ENCODE measurements at regions not wholly inside any gene's neighbourhood (a gene's known extent, or its start where the extent isn't known, plus 50 kb on each side); places are given as distances from the start of the nearest gene placed in this dataset.

DNA sequence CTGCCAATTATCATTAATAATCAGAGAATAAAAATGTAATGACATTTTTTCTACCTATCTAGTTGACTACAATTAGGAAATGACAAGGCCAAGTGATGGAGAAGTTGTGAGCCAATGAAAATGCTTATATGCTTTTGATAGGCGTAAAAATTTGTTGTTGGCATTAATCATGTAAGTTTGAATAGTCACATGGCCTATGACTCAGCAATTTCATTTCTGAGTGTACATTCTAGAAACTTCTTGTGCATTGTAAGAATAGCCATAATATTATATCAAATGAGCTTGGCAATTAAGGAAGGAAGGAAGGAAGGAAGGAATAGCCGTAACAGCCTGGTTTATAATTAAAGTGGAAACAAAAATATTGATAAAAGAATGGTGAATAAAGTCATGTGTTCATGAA, 179.9 kb downstream of the PTH2R start:
- H2BK15ac ChIP-seq (ENCODE audit: low read length) = no peak overlapping the region
- no peak for TF ChIP-seq SAP30 (IDR thresholded peaks at IDR 0.05; ENCODE audit: insufficient read depth, insufficient replicate concordance, low read length)
- TF ChIP-seq SIRT6 (IDR thresholded peaks at IDR 0.05; ENCODE audit: low read length) = no peak
- no peak for TF ChIP-seq CBX5 (IDR thresholded peaks at IDR 0.05; ENCODE audit: low read depth, low read length)
- TF ChIP-seq HDAC6 (IDR thresholded peaks at IDR 0.05; ENCODE audit: low read depth, low read length) = no peak
- no peak for TF ChIP-seq CTBP2 (IDR thresholded peaks at IDR 0.05; ENCODE audit: borderline replicate concordance, insufficient read depth, insufficient read length, low read length)
- TF ChIP-seq, protein P1, sequence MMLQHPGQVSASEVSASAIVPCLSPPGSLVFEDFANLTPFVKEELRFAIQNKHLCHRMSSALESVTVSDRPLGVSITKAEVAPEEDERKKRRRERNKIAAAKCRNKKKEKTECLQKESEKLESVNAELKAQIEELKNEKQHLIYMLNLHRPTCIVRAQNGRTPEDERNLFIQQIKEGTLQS (IDR thresholded peaks at IDR 0.05; ENCODE audit: insufficient read depth, low read depth, low read length) = no peak
- TF ChIP-seq BACH1 (IDR thresholded peaks at IDR 0.05; ENCODE audit: low read length) = no peak
- no peak for TF ChIP-seq GTF2F1 (IDR thresholded peaks at IDR 0.05; ENCODE audit: borderline replicate concordance, low read depth, low read length)
- no peak for TF ChIP-seq NRF1 (IDR thresholded peaks at IDR 0.05; ENCODE audit: low read depth, low read length)
- TF ChIP-seq, protein P2, sequence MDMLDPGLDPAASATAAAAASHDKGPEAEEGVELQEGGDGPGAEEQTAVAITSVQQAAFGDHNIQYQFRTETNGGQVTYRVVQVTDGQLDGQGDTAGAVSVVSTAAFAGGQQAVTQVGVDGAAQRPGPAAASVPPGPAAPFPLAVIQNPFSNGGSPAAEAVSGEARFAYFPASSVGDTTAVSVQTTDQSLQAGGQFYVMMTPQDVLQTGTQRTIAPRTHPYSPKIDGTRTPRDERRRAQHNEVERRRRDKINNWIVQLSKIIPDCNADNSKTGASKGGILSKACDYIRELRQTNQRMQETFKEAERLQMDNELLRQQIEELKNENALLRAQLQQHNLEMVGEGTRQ (IDR thresholded peaks at IDR 0.05; ENCODE audit: low read length) = no peak
- TF ChIP-seq TAF1 (IDR thresholded peaks at IDR 0.05; ENCODE audit: low read depth, low read length) = no peak
- TF ChIP-seq CHD1 (IDR thresholded peaks at IDR 0.05; ENCODE audit: low read depth, low read length) = no peak
- no peak for TF ChIP-seq SIN3A (conservative IDR thresholded peaks at IDR 0.05 in 1 of 2, IDR thresholded peaks at IDR 0.05 in 1 of 2; ENCODE audit: low read depth in 1 of 2, low read length in 2 of 2)
- no peak for TF ChIP-seq POLR2A (IDR thresholded peaks at IDR 0.05; ENCODE audit: control extremely low read depth in 1 of 2, low read depth in 2 of 2, low read length in 2 of 2)

More for the DNA sequence above, 179.9 kb downstream of the PTH2R start:
- Histone ChIP-seq H3K4me2 (ENCODE audit: insufficient read depth in 1 of 2, low read depth in 2 of 2, low read length in 2 of 2) (no peak overlapping the region), H3K27ac (ENCODE audit: low read depth, low read length) (no peak overlapping the region), H3K27me3 (replicated peaks in 1 of 4; ENCODE audit: control insufficient read depth in 3 of 4, extremely low read depth in 1 of 4, insufficient read depth in 3 of 4, low read length in 3 of 4) (no peaks in the 10 kb centered on the region), H4K8ac (ENCODE audit: extremely low read depth, insufficient read depth, low read length) (no peak overlapping the region), H2AFZ (ENCODE audit: low read length) (no peak overlapping the region), H3K14ac (ENCODE audit: insufficient read length) (no peak overlapping the region), H3K79me2 (ENCODE audit: control insufficient read depth in 1 of 2, insufficient read depth in 2 of 2, low read length in 2 of 2) (no peaks in the 10 kb centered on the region), H2AK5ac (ENCODE audit: low read depth, low read length) (no peak overlapping the region), H2BK12ac (ENCODE audit: low read depth, low read length) (no peak overlapping the region), H3K9ac (replicated peaks in 1 of 4; ENCODE audit: extremely low read depth in 1 of 4, low read depth in 3 of 4, low read length in 3 of 4) (no peak overlapping the region), H4K20me1 (replicated peaks in 1 of 2; ENCODE audit: control insufficient read depth in 1 of 2, insufficient read depth in 2 of 2, low read length in 2 of 2) (no peaks in the 10 kb centered on the region), H3K36me3 (ENCODE audit: control insufficient read depth in 2 of 4, insufficient read depth in 4 of 4, low read length in 3 of 4) (no peaks in the 10 kb centered on the region), H2BK120ac (replicated peaks; ENCODE audit: low read depth, low read length) (no peak overlapping the region), H3K4me1 (replicated peaks in 1 of 4; ENCODE audit: control insufficient read depth in 3 of 4, insufficient read depth in 4 of 4, low read length in 3 of 4) (no peaks in the 10 kb centered on the region), H3K9me3 (ENCODE audit: insufficient read depth in 2 of 2, low read depth in 1 of 2, low read length in 1 of 2) (no peaks in the 10 kb centered on the region), H3K4me3 (ENCODE audit: extremely low read depth in 1 of 4, insufficient read depth in 2 of 4, low read depth in 3 of 4, low read length in 4 of 4) (no peak overlapping the region), H4K91ac (replicated peaks; ENCODE audit: insufficient read length, low read length) (no peak overlapping the region), H4K5ac (ENCODE audit: insufficient read length, low read depth, low read length) (no peak overlapping the region), H3K23me2 (ENCODE audit: low read depth, low read length) (no peaks in the 10 kb centered on the region), H3K56ac (replicated peaks; ENCODE audit: insufficient read length, low read depth, low read length) (no peak overlapping the region), H3K23ac (ENCODE audit: insufficient read length) (no peak overlapping the region), H3K79me1 (ENCODE audit: low read depth, low read length) (no peaks in the 10 kb centered on the region), H2BK5ac (ENCODE audit: low read depth, low read length) (no peak overlapping the region), H3K4ac (replicated peaks; ENCODE audit: insufficient read length, low read depth, low read length) (no peak overlapping the region), H2BK20ac (ENCODE audit: low read length) (no peak overlapping the region), H3K18ac (ENCODE audit: extremely low read depth, low read length) (no peak overlapping the region)
- POLR2A ChIA-PET (ENCODE audit: partially characterized antibody) = no interaction called here
- CTCF ChIA-PET (ENCODE audit: partially characterized antibody) = no interaction called here
- FAIRE-seq = no peak
- DNase-seq (ENCODE audit: low read depth in 1 of 2, low spot score in 2 of 2) = no peak
- 94% methylated on average over 2 of the region's 2 CpGs; no CpG with 5 or more reads in 1 of the 2 experiments for WGBS, 2 experiments (ENCODE audit: extremely low coverage in 1 of 2, insufficient coverage in 1 of 2, insufficient read length in 1 of 2, insufficient replicate concordance in 2 of 2, low coverage in 1 of 2, low lambda C conversion rate in 2 of 2, missing lambda C conversion rate in 1 of 2)
